AG09319 (cell line): ENCODE measurements at regions not wholly inside any gene's neighbourhood (a gene's known extent, or its start where the extent isn't known, plus 50 kb on each side); places are given as distances from the start of the nearest gene placed in this dataset.

Source experiments
- DNase-seq: peaks from one replicate; pipeline ENCODE4 v3.0.0-alpha.2; 2010; ENCODE audit warnings: low read depth; ENCODE audit errors: extremely low read depth
- CTCF ChIP-seq: IDR thresholded peaks from 2 replicates; pipeline ENCODE4 v1.5.1; 2011; ENCODE audit warnings: low read depth, mild to moderate bottlenecking, inconsistent platforms, low read length, moderate library complexity

- no peak for DNase-seq
- TF ChIP-seq CTCF, result no peak
Observed at GRCh38 chr9:107620801-107621200, 131.2 kb upstream of the KLF4 start.

- DNase-seq, result no peak
- no peak for TF ChIP-seq CTCF
Observed at GRCh38 chr9:107620236-107620635, 130.7 kb upstream of the KLF4 start.

GRCh38 chr9:107615321-107615720 lies 125.8 kb upstream of the KLF4 start:
- TF ChIP-seq CTCF, result no peak
- DNase-seq, result no peak

GRCh38 chr9:107614765-107615164 lies 125.2 kb upstream of the KLF4 start:
- no peak for TF ChIP-seq CTCF
- no peak for DNase-seq

- no peak for DNase-seq
Observed at GRCh38 chr9:107613321-107613720, 123.8 kb upstream of the KLF4 start.

GRCh38 chr9:107612136-107612535 lies 122.6 kb upstream of the KLF4 start:
- DNase-seq, result no peak
- TF ChIP-seq CTCF, result no peak

More at GRCh38 chr9:107613321-107613720, 123.8 kb upstream of the KLF4 start:
- no peak for TF ChIP-seq CTCF

- no peak for TF ChIP-seq CTCF
- DNase-seq, result no peak
Observed at GRCh38 chr9:107609547-107609946, 120.0 kb upstream of the KLF4 start.
